ENCODE measurements at regions not wholly inside any gene's neighbourhood (a gene's known extent, or its start where the extent isn't known, plus 50 kb on each side); places are given as distances from the start of the nearest gene placed in this dataset.

- peak overlapping the region; percentile 64 for H3K27ac ChIP-seq
- DNase-seq, result peak; percentile 81
- no peaks in the 10 kb centered on the region for H3K36me3 ChIP-seq (replicated peaks)
- H3K27me3 ChIP-seq (replicated peaks), result no peaks in the 10 kb centered on the region
- no peak for TF ChIP-seq CTCF (IDR thresholded peaks at IDR 0.05; ENCODE audit: low read depth, low read length, missing control alignments)
- in situ Hi-C loops (cut with HindIII; ENCODE audit: low pct_ligation_motif_present, low sequenced_read_pairs), result no loop called here
- no peak overlapping the region for H3K4me3 ChIP-seq (ENCODE audit: low read depth, low read length)
Measured at GRCh38 chr20:11394145-11394833, 523.4 kb upstream of the BTBD3 start.

- in situ Hi-C loops (cut with HindIII; ENCODE audit: low pct_ligation_motif_present, low sequenced_read_pairs), result no loop called here
- peak; percentile 33 for DNase-seq
- Histone ChIP-seq H3K36me3 (replicated peaks) (no peaks in the 10 kb centered on the region), H3K4me3 (ENCODE audit: low read depth, low read length) (no peak overlapping the region), H3K27me3 (replicated peaks) (no peaks in the 10 kb centered on the region), H3K27ac (peak overlapping the region; percentile 38)
- no peak for TF ChIP-seq CTCF (IDR thresholded peaks at IDR 0.05; ENCODE audit: low read depth, low read length, missing control alignments)
Measured at GRCh38 chr20:11395581-11395980, 522.1 kb upstream of the BTBD3 start.

- no peak overlapping the region for H3K27ac ChIP-seq
- DNase-seq, result no peak
- in situ Hi-C loops (cut with HindIII; ENCODE audit: low pct_ligation_motif_present, low sequenced_read_pairs), result no loop called here
- no peak for TF ChIP-seq CTCF (IDR thresholded peaks at IDR 0.05; ENCODE audit: low read depth, low read length, missing control alignments)
- no peaks in the 10 kb centered on the region for H3K36me3 ChIP-seq (replicated peaks)
- H3K4me3 ChIP-seq (ENCODE audit: low read depth, low read length), result no peak overlapping the region
- no peaks in the 10 kb centered on the region for H3K27me3 ChIP-seq (replicated peaks)
Measured at GRCh38 chr20:11401988-11402387, 515.7 kb upstream of the BTBD3 start.

GRCh38 chr20:11403711-11404110 lies 514.0 kb upstream of the BTBD3 start:
- in situ Hi-C loops (cut with HindIII; ENCODE audit: low pct_ligation_motif_present, low sequenced_read_pairs), result no loop called here

GRCh38 chr20:11406877-11407276 lies 510.8 kb upstream of the BTBD3 start:
- no peak overlapping the region for H3K4me3 ChIP-seq (ENCODE audit: low read depth, low read length)
- H3K36me3 ChIP-seq (replicated peaks), result no peaks in the 10 kb centered on the region
- no peaks in the 10 kb centered on the region for H3K27me3 ChIP-seq (replicated peaks)
- H3K27ac ChIP-seq, result no peak overlapping the region
- TF ChIP-seq CTCF (IDR thresholded peaks at IDR 0.05; ENCODE audit: low read depth, low read length, missing control alignments), result no peak
- in situ Hi-C loops (cut with HindIII; ENCODE audit: low pct_ligation_motif_present, low sequenced_read_pairs), result no loop called here
- DNase-seq, result no peak

More at GRCh38 chr20:11403711-11404110, 514.0 kb upstream of the BTBD3 start:
- Histone ChIP-seq H3K4me3 (ENCODE audit: low read depth, low read length) (no peak overlapping the region), H3K36me3 (replicated peaks) (no peaks in the 10 kb centered on the region), H3K27ac (peak overlapping the region; percentile 37), H3K27me3 (replicated peaks) (no peaks in the 10 kb centered on the region)
- DNase-seq, result peak; percentile 59
- TF ChIP-seq CTCF (IDR thresholded peaks at IDR 0.05; ENCODE audit: low read depth, low read length, missing control alignments), result no peak

- H3K27me3 ChIP-seq (replicated peaks), result no peaks in the 10 kb centered on the region
- DNase-seq, result no peak
- no peak overlapping the region for H3K27ac ChIP-seq
- in situ Hi-C loops (cut with HindIII; ENCODE audit: low pct_ligation_motif_present, low sequenced_read_pairs), result no loop called here
- H3K4me3 ChIP-seq (ENCODE audit: low read depth, low read length), result no peak overlapping the region
- TF ChIP-seq CTCF (IDR thresholded peaks at IDR 0.05; ENCODE audit: low read depth, low read length, missing control alignments), result no peak
- no peaks in the 10 kb centered on the region for H3K36me3 ChIP-seq (replicated peaks)
Measured at GRCh38 chr20:11409561-11409960, 508.1 kb upstream of the BTBD3 start.
